ENCODE measurements at regions not wholly inside any gene's neighbourhood (a gene's known extent, or its start where the extent isn't known, plus 50 kb on each side); places are given as distances from the start of the nearest gene placed in this dataset.

- Histone ChIP-seq H2AFZ (ENCODE audit: low read depth, low read length) (no peak overlapping the region), H3K4me3 (no peak overlapping the region), H3K79me2 (ENCODE audit: control insufficient read depth, insufficient read depth, low read length) (no peaks in the 10 kb centered on the region), H3K9me3 (replicated peaks; ENCODE audit: control insufficient read depth, insufficient read depth, low read depth, low read length) (no peaks in the 10 kb centered on the region), H3K9ac (ENCODE audit: insufficient read depth in 1 of 2, low read depth in 2 of 2, low read length in 2 of 2) (no peak overlapping the region), H3K4me2 (ENCODE audit: insufficient read depth, low read length) (no peak overlapping the region), H4K20me1 (replicated peaks; ENCODE audit: control insufficient read depth, insufficient read depth, low read length) (no peaks in the 10 kb centered on the region; the same call in none of the 2 replicates), H3K27ac (ENCODE audit: extremely low read depth, low read depth, low read length) (no peak overlapping the region), H3K9me1 (ENCODE audit: control insufficient read depth, insufficient read depth, low read length) (no peaks in the 10 kb centered on the region), H3K27me3 (ENCODE audit: control insufficient read depth in 2 of 2, insufficient read depth in 2 of 2, low read length in 2 of 2) (peaks cover 0 to 22% of the 10 kb centered on the region in 2 experiments; a peak in 3 of 5 replicates), H3K36me3 (ENCODE audit: control insufficient read depth, insufficient read depth, low read length) (no peaks in the 10 kb centered on the region), H3K4me1 (replicated peaks in 1 of 2; ENCODE audit: control insufficient read depth in 2 of 2, insufficient read depth in 2 of 2, low read length in 2 of 2) (no peaks in the 10 kb centered on the region)
- WGBS (ENCODE audit: insufficient coverage, low coverage, missing lambda C conversion rate): 0% methylated on average over 4 of the region's 4 CpGs
- no TSS peak for BruUV-seq (replicated peaks)
- in situ Hi-C loops (cut with MboI): no loop called here
- ATAC-seq: no peak
- no peak for FAIRE-seq
- intact Hi-C loops (cut with micrococcal nuclease): no loop called here
- ChIA-PET CTCF (ENCODE audit: low intra/inter-chr PET ratio) (no interaction called here), POLR2A (interaction anchor here (0.6 kb wide), 1 partner anchor 72 kb away, joined by 3 read pairs; no protein-coding TSS in a partner anchor)
- DNase-seq (ENCODE audit: extremely low read depth in 1 of 4, low spot score in 3 of 4): no peak
- TF ChIP-seq KLF6 (CRISPR knock-in tag; IDR thresholded peaks at IDR 0.05; ENCODE audit: borderline replicate concordance): no peak
- TF ChIP-seq SAP30 (IDR thresholded peaks at IDR 0.05; ENCODE audit: borderline replicate concordance, insufficient read depth, low read depth, low read length, poor library complexity, severe bottlenecking): no peak
- TF ChIP-seq ESRRB (CRISPR knock-in tag; IDR thresholded peaks at IDR 0.05; ENCODE audit: borderline replicate concordance): no peak
- no peak for TF ChIP-seq PPARD (CRISPR knock-in tag; IDR thresholded peaks at IDR 0.05)
- no peak for TF ChIP-seq ZNF592 (IDR thresholded peaks at IDR 0.05)
- TF ChIP-seq ZHX1 (conservative IDR thresholded peaks at IDR 0.05; ENCODE audit: low read length): no peak
- no peak for TF ChIP-seq RFX1 (IDR thresholded peaks at IDR 0.05)
- TF ChIP-seq MAZ (CRISPR knock-in tag; conservative IDR thresholded peaks at IDR 0.05 in 1 of 2, IDR thresholded peaks at IDR 0.05 in 1 of 2): no peak
- no peak for TF ChIP-seq MTF1 (CRISPR knock-in tag; IDR thresholded peaks at IDR 0.05; ENCODE audit: borderline replicate concordance)
- TF ChIP-seq U2AF2 (optimal IDR thresholded peaks at IDR 0.05; ENCODE audit: low read depth, low read length): no peak
- TF ChIP-seq NCOA4 (IDR thresholded peaks at IDR 0.05; ENCODE audit: partially characterized antibody): no peak
- TF ChIP-seq MBD2 (IDR thresholded peaks at IDR 0.05; ENCODE audit: borderline replicate concordance, low read depth): no peak
- no peak for TF ChIP-seq SMARCB1 (IDR thresholded peaks at IDR 0.05; ENCODE audit: insufficient read length, low read depth)
- TF ChIP-seq ZNF143 (CRISPR knock-in tag; IDR thresholded peaks at IDR 0.05): no peak
These were observed 192.5 kb upstream of the PWP1 start for GRCh38 chr12:107493135-107493494.
